Gastroesophageal sphincter (tissue), 4 donors: ENCODE measurements at regions not wholly inside any gene's neighbourhood (a gene's known extent, or its start where the extent isn't known, plus 50 kb on each side); places are given as distances from the start of the nearest gene placed in this dataset.

Experiments used
- ATAC-seq: fragments of 150-250 bp; one replicate; pipeline ENCODE4 v1.9.1; 2016; ENCODE audit warnings: mild to moderate bottlenecking, moderate library complexity
- H3K27ac ChIP-seq, 4 donors: fragments of 200-600 bp; sonication (generic) in 3 of 4; 1 replicate in 3 of 4; 2 replicates in 1 of 4; pipeline ENCODE4 v1.5.1; 2016 to 2019
- H3K27me3 ChIP-seq: fragments of 200-600 bp; sonication (generic); one replicate; pipeline ENCODE4 v1.5.1; 2019
- H3K36me3 ChIP-seq, 2 donors: fragments of 200-600 bp; sonication (generic); one replicate each; pipeline ENCODE4 v1.5.1; 2019; ENCODE audit warnings: control low read depth in 1 of 2
- H3K4me1 ChIP-seq, 3 donors: fragments of 200-600 bp; sonication (generic); 1 replicate in 2 of 3; 2 replicates in 1 of 3; pipeline ENCODE4 v1.5.1; 2016 to 2019; ENCODE audit warnings: control low read depth in 2 of 3
- H3K4me3 ChIP-seq, 2 donors: fragments of 200-600 bp; sonication (generic); one replicate each; pipeline ENCODE4 v1.5.1; 2019; ENCODE audit warnings: mild to moderate bottlenecking in 1 of 2, moderate library complexity in 1 of 2
- H3K9me3 ChIP-seq, 3 donors: fragments of 200-600 bp; sonication (generic); one replicate each; pipeline ENCODE4 v1.5.1; 2017 to 2019; ENCODE audit warnings: control low read depth in 2 of 3
- EP300 ChIP-seq: sonication (generic); formaldehyde crosslinking; IDR thresholded peaks from one replicate; pipeline ENCODE4 v1.6.1; 2017; ENCODE audit warnings: antibody characterized with exemption, mild to moderate bottlenecking
- POLR2A ChIP-seq, 2 donors: fragments of 450-650 bp; IDR thresholded peaks; one replicate each; pipeline ENCODE4 v1.6.1; 2017; ENCODE audit warnings: antibody characterized with exemption in 2 of 2, mild to moderate bottlenecking in 2 of 2, moderate library complexity in 1 of 2
- POLR2AphosphoS5 ChIP-seq: sonication (generic); formaldehyde crosslinking; IDR thresholded peaks from one replicate; pipeline ENCODE4 v1.6.1; 2017; ENCODE audit warnings: antibody characterized with exemption
- WGBS, 2 donors: methylation state at CpG; one replicate each; pipeline ENCODE4 v1.1.5; 2018; ENCODE audit warnings: low coverage in 1 of 2; 5-methylcytosine and 5-hydroxymethylcytosine counted together
- TF ChIP-seq, protein P1 (sequence below), 4 experiments: fragments of 200-600 bp in 2 of 4; fragments of 450-650 bp in 2 of 4; sonication (generic) in 1 of 4; IDR thresholded peaks; one replicate each; pipeline ENCODE4 v1.5.1; 2017 to 2019; ENCODE audit warnings: antibody characterized with exemption in 4 of 4, mild to moderate bottlenecking in 2 of 4, moderate library complexity in 2 of 4

DNA sequence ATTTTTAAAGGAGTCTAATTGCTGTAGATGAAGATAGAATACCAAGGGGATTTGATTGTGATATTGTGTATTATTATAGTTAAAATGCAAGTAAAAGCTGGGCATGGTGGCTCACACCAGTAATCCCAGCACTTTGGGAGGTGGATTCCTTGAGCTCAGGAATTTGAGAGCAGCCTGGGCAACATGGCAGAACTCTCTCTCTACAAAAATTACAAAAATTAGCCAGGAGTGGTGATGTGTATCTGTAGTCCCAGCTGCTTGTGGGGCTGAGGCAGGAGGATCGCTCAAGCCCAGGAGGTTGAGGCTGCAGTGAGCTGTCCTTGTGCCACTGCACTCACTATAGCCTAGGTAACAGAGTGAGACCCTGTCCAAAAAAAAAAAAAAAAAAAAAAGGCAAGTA is 687.0 kb downstream of the NUP35 start:
- no peak for TF ChIP-seq EP300
- no peak for TF ChIP-seq POLR2A (IDR thresholded peaks at IDR 0.05)
- TF ChIP-seq, protein P1, sequence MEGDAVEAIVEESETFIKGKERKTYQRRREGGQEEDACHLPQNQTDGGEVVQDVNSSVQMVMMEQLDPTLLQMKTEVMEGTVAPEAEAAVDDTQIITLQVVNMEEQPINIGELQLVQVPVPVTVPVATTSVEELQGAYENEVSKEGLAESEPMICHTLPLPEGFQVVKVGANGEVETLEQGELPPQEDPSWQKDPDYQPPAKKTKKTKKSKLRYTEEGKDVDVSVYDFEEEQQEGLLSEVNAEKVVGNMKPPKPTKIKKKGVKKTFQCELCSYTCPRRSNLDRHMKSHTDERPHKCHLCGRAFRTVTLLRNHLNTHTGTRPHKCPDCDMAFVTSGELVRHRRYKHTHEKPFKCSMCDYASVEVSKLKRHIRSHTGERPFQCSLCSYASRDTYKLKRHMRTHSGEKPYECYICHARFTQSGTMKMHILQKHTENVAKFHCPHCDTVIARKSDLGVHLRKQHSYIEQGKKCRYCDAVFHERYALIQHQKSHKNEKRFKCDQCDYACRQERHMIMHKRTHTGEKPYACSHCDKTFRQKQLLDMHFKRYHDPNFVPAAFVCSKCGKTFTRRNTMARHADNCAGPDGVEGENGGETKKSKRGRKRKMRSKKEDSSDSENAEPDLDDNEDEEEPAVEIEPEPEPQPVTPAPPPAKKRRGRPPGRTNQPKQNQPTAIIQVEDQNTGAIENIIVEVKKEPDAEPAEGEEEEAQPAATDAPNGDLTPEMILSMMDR (IDR thresholded peaks at IDR 0.05), result no peak
- TF ChIP-seq POLR2AphosphoS5, result no peak
- H3K36me3 ChIP-seq, result no peaks in the 10 kb centered on the region
- no peaks in the 10 kb centered on the region for H3K27me3 ChIP-seq
- no peak overlapping the region for H3K27ac ChIP-seq
- no peak overlapping the region for H3K4me3 ChIP-seq
- H3K4me1 ChIP-seq, result no peaks in the 10 kb centered on the region
- WGBS, 2 donors, result no CpG with 5 or more reads among the region's 1 CpG
- H3K9me3 ChIP-seq, result no peaks in the 10 kb centered on the region
- ATAC-seq, result no peak

- WGBS, 2 donors, result 58 to 65% methylated on average over 2 of the region's 2 CpGs
- Histone ChIP-seq H3K27me3 (no peaks in the 10 kb centered on the region), H3K4me1 (no peaks in the 10 kb centered on the region), H3K36me3 (no peaks in the 10 kb centered on the region), H3K9me3 (no peaks in the 10 kb centered on the region), H3K4me3 (no peak overlapping the region), H3K27ac (no peak overlapping the region)
- ATAC-seq, result no peak
- TF ChIP-seq EP300, result no peak
- TF ChIP-seq, protein P1 (IDR thresholded peaks at IDR 0.05), result no peak
- TF ChIP-seq POLR2AphosphoS5, result no peak
- no peak for TF ChIP-seq POLR2A (IDR thresholded peaks at IDR 0.05)
These were observed 687.8 kb downstream of the NUP35 start for GRCh38 chr2:183812091-183812490.

DNA sequence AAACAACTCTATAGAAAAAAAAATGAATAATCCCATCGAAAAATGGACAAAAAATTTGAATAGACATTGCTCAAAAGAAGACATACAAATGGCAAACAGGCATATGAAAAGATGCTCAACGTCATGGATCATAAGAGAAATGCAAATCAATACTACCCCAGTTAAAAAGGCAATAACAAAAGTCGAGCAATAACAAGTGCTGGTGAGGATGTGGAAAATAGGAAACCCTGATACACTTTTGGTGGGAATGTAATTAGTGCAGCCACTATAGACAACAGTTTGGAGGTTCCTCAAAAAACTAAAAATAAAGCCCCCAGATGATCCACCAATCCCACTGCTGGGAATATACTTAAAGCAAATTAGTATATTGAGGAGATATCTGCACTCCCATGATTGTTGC is 701.5 kb downstream of the NUP35 start:
- ATAC-seq, result no peak
- Histone ChIP-seq H3K36me3 (no peaks in the 10 kb centered on the region), H3K4me3 (no peak overlapping the region), H3K9me3 (peaks cover 0 to 20% (median 0%) of the 10 kb centered on the region in 3 donors), H3K27ac (no peak overlapping the region), H3K27me3 (no peaks in the 10 kb centered on the region), H3K4me1 (no peaks in the 10 kb centered on the region)
- 74 to 80% methylated on average over 1 to 3 of the region's 3 CpGs for WGBS, 2 donors
- TF ChIP-seq POLR2A (IDR thresholded peaks at IDR 0.05) (no peak), POLR2AphosphoS5 (no peak), EP300 (no peak)
- TF ChIP-seq, protein P1 (IDR thresholded peaks at IDR 0.05), result no peak

GRCh38 chr2:183829931-183830330 is 705.7 kb downstream of the NUP35 start:
- Histone ChIP-seq H3K27me3 (no peaks in the 10 kb centered on the region), H3K9me3 (peaks cover 0 to 18% (median 0%) of the 10 kb centered on the region in 3 donors), H3K4me3 (no peak overlapping the region), H3K27ac (no peak overlapping the region), H3K36me3 (no peaks in the 10 kb centered on the region), H3K4me1 (no peaks in the 10 kb centered on the region)
- ATAC-seq, result no peak
- 79 to 93% methylated on average over 2 of the region's 2 CpGs for WGBS, 2 donors
- TF ChIP-seq, protein P1 (IDR thresholded peaks at IDR 0.05), result no peak
- TF ChIP-seq EP300 (no peak), POLR2AphosphoS5 (no peak), POLR2A (IDR thresholded peaks at IDR 0.05) (no peak)

DNA sequence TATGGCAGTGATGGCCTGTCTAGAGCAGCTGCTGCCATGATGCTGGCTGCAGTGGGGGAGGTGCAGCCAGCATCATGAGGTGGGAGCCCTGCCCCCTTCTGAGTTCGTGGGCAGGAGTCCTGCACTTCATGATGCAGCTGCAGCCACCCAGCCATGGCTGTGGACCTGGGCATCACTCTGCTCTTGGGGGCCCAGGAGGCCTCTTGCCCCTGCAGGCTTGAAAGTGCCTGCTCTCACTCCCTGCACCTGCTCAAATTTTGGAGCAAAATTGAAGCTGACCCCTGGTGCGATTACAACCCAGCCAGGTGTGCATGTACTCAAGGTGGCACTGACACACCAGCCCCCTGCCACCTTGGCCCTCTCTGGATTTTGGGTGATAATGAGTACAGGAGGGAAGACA is 712.9 kb downstream of the NUP35 start:
- Histone ChIP-seq H3K36me3 (no peaks in the 10 kb centered on the region), H3K27me3 (no peaks in the 10 kb centered on the region), H3K27ac (no peak overlapping the region), H3K4me3 (no peak overlapping the region), H3K4me1 (no peaks in the 10 kb centered on the region), H3K9me3 (no peaks in the 10 kb centered on the region)
- ATAC-seq, result no peak
- no CpG with 5 or more reads among the region's 2 CpGs for WGBS, 2 donors
- TF ChIP-seq POLR2A (IDR thresholded peaks at IDR 0.05), result no peak
- TF ChIP-seq, protein P1 (IDR thresholded peaks at IDR 0.05), result no peak
- TF ChIP-seq POLR2AphosphoS5, result no peak
- no peak for TF ChIP-seq EP300
